ENCODE measurements at regions not wholly inside any gene's neighbourhood (a gene's known extent, or its start where the extent isn't known, plus 50 kb on each side); places are given as distances from the start of the nearest gene placed in this dataset.

- peak; percentile 12 for DNase-seq (ENCODE audit: low read depth)
- Histone ChIP-seq H3K27me3 (ENCODE audit: control insufficient read depth, insufficient read depth, low read length) (no peaks in the 10 kb centered on the region), H3K36me3 (ENCODE audit: control insufficient read depth, insufficient read depth, low read length) (no peaks in the 10 kb centered on the region), H3K4me3 (ENCODE audit: low read depth, low read length) (no peak overlapping the region)
- no peak for TF ChIP-seq CTCF (IDR thresholded peaks at IDR 0.05; ENCODE audit: insufficient read depth, low read length, poor library complexity, severe bottlenecking)
These were observed 475.6 kb upstream of the TNP1 start for GRCh38 chr2:217335341-217335966.

GRCh38 chr2:217334561-217334960, 474.7 kb upstream of the TNP1 start:
- Histone ChIP-seq H3K4me3 (ENCODE audit: low read depth, low read length) (no peak overlapping the region), H3K36me3 (ENCODE audit: control insufficient read depth, insufficient read depth, low read length) (no peaks in the 10 kb centered on the region), H3K27me3 (ENCODE audit: control insufficient read depth, insufficient read depth, low read length) (no peaks in the 10 kb centered on the region)
- DNase-seq (ENCODE audit: low read depth): no peak
- TF ChIP-seq CTCF (IDR thresholded peaks at IDR 0.05; ENCODE audit: insufficient read depth, low read length, poor library complexity, severe bottlenecking): no peak

- no peaks in the 10 kb centered on the region for H3K27me3 ChIP-seq (ENCODE audit: control insufficient read depth, insufficient read depth, low read length)
- H3K36me3 ChIP-seq (ENCODE audit: control insufficient read depth, insufficient read depth, low read length): no peaks in the 10 kb centered on the region
- TF ChIP-seq CTCF (IDR thresholded peaks at IDR 0.05; ENCODE audit: insufficient read depth, low read length, poor library complexity, severe bottlenecking): no peak
- no peak overlapping the region for H3K4me3 ChIP-seq (ENCODE audit: low read depth, low read length)
- no peak for DNase-seq (ENCODE audit: low read depth)
These were observed 473.0 kb upstream of the TNP1 start for GRCh38 chr2:217332866-217333265.

GRCh38 chr2:217332417-217332791, 472.5 kb upstream of the TNP1 start:
- TF ChIP-seq CTCF (IDR thresholded peaks at IDR 0.05; ENCODE audit: insufficient read depth, low read length, poor library complexity, severe bottlenecking): no peak
- H3K36me3 ChIP-seq (ENCODE audit: control insufficient read depth, insufficient read depth, low read length): no peaks in the 10 kb centered on the region
- H3K27me3 ChIP-seq (ENCODE audit: control insufficient read depth, insufficient read depth, low read length): no peaks in the 10 kb centered on the region
- H3K4me3 ChIP-seq (ENCODE audit: low read depth, low read length): no peak overlapping the region
- no peak for DNase-seq (ENCODE audit: low read depth)

- DNase-seq (ENCODE audit: low read depth): peak; percentile 90
- H3K27me3 ChIP-seq (ENCODE audit: control insufficient read depth, insufficient read depth, low read length): no peaks in the 10 kb centered on the region
- no peak for TF ChIP-seq CTCF (IDR thresholded peaks at IDR 0.05; ENCODE audit: insufficient read depth, low read length, poor library complexity, severe bottlenecking)
These were observed 471.9 kb upstream of the TNP1 start for GRCh38 chr2:217331523-217332416.

More at GRCh38 chr2:217331523-217332416, 471.9 kb upstream of the TNP1 start:
- no peaks in the 10 kb centered on the region for H3K36me3 ChIP-seq (ENCODE audit: control insufficient read depth, insufficient read depth, low read length)
- no peak overlapping the region for H3K4me3 ChIP-seq (ENCODE audit: low read depth, low read length)
